GM18873 (cell line): ENCODE measurements at regions not wholly inside any gene's neighbourhood (a gene's known extent, or its start where the extent isn't known, plus 50 kb on each side); places are given as distances from the start of the nearest gene placed in this dataset.
"Not testable (repeated sequence)": the region's sequence is repeated elsewhere in the genome, so short reads cannot be mapped to it uniquely, and the experiment has no call there.

ENCODE experiments used
- ATAC-seq: cut with Tn5 transposase; IDR thresholded peaks from one replicate; pipeline ENCODE4 v1.9.1; 2021; ENCODE audit warnings: mild to moderate bottlenecking, moderate library complexity, moderate number of reproducible peaks; ENCODE audit not compliant: unreplicated experiment, low FRiP score

DNA sequence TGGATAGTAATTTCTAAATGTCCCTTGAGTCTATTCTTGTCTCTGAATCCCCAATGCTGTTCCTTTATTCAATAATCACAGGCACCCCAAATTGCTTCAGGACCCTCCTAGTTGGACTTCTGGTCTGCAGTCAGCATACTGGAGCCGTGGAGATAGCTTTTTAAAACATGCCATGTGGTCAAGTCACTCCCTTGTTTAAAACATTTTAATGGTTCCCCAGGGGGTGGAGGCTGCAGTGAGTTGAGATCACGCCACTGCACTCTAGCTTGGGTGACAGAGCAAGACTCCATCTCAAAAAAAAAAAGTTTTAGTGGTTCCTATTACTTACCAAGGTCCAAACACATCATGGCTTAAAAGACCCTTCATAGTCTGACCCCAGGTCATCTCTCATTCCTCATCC, 220.3 kb downstream of the ADAMTS15 start:
- no peak for ATAC-seq

DNA sequence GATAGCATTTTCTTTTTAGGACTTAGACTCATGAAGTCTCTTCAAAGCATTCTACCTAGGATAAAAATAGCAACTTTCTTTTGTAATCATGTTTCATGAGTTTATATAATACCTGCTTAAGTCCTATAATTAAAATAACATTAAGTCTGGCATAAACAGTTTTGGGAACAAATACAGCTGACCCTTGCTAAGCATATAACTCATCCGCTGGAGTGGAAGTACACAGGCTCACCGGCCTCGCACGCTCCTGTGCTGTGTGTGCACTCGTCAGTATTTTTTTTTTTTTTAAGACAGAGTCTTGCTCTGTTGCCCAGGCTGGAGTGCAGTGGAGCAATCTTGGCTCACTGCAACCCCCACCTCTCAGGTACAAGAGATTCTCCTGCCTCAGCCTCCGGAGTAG, 221.8 kb downstream of the ADAMTS15 start:
- ATAC-seq, result no peak

- no peak for ATAC-seq
Observed at GRCh38 chr11:130671801-130672700, 223.6 kb downstream of the ADAMTS15 start.

DNA sequence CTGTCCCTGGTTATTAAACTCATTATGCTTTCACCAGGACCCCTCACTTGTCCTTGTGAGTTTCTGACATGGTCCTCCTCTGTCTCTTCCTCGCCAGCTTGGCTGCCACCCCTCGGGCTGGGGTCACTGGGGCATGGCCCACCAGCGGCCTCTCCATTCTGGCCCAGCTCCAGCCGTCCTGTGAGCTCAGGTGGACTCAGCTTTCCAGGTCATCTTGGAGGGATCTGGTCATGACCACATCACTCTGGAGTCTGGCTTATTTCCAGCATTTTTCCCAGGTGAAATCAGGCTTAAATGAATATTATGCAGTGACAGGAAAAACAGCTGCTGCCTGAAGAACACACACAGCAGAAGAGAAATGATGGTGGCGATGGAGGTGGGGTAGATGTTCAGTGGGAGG, 224.5 kb downstream of the ADAMTS15 start:
- ATAC-seq, result no peak

DNA sequence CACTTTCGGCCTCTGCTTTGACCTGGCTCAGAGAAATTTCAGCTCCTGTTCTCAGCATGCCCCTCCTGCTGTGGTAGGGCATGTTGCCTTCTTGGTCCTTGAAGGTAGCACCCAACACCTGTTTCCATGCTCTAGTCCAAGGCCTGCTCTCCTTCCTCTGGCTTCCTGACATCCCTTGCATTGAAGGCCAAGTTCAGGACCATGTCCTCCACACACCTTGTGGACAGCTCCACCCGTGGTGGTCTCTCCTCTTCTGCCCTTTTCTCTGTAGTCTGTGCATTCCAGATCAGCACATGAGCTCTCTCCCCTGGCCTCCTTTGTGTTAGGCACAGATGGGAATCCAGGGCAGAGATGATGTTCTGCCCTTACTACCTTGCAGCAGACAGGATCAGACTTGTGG, 225.3 kb downstream of the ADAMTS15 start:
- no peak for ATAC-seq

GRCh38 chr11:130674686-130675308, 226.4 kb downstream of the ADAMTS15 start:
- ATAC-seq, result no peak

DNA sequence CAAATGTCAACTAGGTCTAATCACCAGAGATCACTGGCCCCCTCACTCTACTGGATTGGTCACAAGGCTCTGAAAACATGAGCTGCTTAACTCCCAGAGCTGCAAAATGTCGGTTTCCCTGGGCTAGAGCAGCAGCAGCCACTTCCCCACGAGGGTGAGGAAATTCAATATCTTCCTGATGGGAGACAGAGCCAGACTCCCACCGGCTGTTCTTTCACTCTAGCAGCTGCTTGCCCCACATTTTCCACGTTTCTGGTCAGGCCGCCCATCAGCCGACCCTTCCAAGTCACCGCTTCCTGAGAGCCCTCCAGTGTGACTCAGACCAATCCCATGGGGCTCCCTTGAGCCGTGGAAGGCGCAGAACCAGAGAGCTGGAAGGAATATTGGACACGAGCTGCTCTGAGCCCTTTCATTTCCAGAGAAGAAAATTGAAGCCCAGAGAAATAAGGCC, 227.0 kb downstream of the ADAMTS15 start:
- ATAC-seq, result no peak

DNA sequence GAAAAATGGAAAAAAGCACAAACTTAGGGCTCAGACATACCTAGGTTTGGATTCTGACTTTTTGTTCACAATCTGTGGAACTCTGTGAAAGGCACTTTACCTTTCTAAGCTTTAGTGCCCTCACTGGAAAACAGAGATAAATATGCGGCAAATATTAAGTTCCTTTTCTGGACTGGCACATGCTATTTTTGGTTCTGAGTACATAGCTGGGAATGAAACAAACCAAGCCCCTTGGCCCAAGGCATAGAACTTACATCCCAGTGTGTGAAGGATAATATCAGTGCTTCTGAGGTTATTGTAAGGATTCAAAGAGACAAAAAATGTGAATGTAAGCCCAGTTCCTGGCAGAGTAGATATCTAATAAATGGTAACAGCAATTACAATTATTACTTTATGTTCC, 227.5 kb downstream of the ADAMTS15 start:
- no peak for ATAC-seq

DNA sequence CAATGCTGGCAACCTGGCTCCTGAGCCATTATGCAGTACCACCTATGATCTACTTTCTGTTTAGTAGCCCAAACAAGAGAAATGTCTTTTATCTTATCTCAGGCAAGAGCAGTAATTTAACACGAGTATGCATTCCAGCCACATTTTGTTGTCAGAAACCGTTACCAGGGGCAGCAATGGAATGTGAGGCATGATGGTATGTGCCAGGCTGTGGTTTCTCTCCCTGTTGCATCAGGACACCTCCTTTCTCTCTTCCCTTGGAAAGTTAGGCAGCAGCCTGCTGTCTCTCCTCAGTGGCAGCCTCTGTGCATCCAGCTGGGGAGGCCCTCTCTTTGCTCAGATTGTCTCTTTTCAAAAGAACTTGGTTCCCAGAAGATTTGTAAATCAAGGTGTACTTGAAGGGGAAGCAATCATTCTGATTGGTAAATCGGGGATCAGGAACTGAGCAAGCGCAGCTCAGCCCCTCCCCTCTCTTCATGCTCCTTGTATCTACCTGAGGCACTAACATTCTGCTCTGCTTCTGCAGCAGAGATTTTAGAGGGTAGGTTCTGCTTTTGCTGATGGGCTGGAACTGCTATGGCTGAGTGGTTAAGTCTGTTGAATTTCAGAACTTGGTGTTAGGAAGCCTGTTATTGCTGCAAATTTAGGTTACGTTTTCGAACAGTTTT, 229.2 kb downstream of the ADAMTS15 start:
- ATAC-seq, result no peak

- no peak for ATAC-seq
Observed at GRCh38 chr11:130679247-130679646, 230.8 kb downstream of the ADAMTS15 start.

- not testable (repeated sequence) for ATAC-seq
Observed at GRCh38 chr11:130682471-130682870, 233.8 kb downstream of the SNX19 start.

GRCh38 chr11:130689222-130689908, 226.9 kb downstream of the SNX19 start:
- no peak for ATAC-seq

DNA sequence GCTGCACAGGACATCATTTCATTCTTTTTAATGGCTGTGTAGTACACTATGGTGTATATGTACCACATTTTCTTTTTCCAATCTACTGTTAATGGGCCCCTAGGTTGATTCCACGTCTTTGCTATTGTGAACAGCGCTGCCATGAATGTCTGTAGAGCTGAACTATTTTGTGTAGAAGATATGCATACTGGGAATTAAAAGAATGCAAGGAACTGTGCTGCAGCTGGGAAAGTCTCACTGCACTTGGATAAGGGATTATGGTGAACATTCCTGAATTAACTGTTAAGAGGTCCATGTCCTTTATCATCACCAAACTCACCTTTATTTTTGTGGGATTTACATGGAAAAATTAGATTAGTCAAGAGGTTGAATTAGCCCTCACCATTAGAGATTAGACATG, 224.7 kb downstream of the SNX19 start:
- ATAC-seq, result no peak

DNA sequence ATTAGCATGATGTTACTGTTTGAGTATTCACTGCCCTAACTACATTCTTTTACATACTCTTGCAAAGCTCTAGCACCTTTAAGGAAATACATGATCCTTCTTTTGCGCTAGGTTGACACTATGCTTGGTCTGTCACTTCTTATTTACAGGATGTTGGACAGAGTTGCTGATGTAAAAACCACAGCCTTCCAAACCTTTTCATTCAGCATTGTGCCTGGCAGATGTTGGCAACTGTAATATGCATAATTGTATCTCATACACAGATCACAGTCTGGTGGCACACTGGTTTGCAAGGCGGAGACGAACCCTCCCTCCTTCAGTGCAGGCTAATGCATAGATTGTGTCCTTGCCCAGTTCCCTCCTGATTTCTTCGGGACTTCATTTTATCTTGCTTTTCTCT, 224.1 kb downstream of the SNX19 start:
- ATAC-seq, result no peak

DNA sequence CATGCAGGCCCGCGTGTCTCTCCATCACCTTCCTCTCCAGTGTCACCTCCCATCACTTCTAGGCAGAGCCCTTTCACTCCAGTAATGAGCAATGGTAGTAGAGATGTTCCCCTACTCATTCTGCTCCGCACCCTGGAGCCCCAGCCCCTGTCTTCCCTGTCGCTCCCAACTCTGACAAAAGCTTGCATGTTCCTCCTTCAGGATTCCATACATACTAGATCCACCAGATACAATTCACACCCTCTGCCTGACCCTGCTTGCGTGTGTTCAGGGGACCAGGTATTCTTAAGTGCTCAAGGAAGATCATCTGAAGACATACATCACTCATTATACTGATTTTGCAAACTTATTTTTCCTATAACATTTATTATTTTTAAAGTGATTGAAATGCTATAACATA, 222.7 kb downstream of the SNX19 start:
- no peak for ATAC-seq

DNA sequence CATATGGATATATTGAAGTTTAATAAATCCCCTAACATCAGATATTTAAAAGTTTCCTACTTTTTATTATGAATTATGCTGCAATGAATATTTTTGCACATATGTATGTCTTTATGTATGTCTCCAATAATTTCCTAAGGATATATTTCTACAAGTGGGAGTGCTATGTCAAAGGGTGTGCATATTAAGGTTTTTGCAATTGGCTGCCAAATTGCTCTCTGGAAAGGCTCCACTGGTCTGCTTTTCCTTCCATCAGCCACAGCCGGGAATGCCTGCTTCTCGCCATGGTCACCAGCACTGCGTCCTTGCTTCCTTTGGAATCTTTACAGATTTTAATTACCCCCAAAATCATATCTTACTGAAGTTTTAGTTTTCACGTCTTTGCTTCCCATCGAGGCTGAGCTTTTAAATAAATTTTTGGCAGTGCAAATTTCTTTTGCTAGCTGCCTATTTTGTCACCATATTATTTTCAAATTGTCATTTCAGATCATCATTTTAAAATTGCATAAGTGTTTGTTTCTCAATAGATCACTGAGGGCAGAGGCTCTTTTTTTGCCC, 221.7 kb downstream of the SNX19 start:
- no peak for ATAC-seq

DNA sequence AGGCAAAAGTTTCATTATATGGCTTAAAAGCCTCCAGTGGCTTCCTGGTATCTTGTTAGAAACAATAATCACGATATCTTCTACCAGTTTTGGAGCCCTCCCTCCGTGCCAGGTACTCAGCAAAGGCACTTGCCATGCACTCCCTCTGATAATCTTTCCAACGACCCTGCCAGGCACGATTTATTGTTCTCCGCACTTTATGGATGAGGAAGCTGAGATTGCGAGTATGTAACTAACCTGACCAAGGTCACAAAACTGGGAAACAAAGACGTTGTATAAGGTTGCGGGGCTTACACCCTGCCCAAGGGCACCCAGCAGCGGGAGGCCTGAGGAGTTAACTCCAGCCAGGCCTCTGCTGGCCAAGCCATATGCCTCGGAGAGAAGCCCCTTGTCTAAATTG, 218.1 kb downstream of the SNX19 start:
- no peak for ATAC-seq

DNA sequence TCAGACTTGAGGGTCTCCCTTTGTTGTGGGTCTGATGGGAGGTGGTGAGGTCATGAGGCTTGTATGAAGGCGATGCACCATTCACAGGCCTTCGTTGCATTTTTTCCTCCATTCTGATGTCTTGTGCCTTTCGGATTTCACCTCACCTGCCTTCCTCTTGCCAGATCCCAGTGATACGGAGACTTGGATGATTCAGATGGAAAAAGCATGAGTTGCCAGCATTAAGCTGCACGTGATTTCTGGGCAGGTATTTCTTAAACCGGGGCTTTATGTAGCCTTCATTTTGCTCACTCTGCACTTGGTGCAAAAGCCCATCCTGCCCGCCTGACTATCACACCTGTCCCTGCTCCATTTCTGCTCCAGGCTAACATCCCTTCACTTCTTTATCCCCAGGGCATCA, 216.7 kb downstream of the SNX19 start:
- ATAC-seq, result no peak

DNA sequence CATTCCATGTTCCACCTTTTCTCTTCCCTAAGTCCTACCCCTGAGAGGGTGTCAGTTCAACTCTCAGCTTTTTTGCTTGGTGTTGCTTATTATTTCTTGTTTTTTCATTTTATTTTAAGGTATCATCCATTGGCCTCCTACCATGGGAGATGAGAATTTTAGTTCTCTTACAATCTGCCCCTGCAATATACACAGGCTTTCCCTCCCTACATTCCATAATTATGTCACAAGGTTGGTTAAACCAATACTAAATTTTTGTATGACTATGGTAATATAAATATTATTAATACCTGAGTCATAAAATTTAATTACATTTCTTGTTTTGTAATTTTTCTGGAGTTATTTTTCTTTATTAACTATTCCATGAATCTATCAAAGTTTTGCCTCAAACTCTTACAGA, 216.2 kb downstream of the SNX19 start:
- ATAC-seq, result no peak

DNA sequence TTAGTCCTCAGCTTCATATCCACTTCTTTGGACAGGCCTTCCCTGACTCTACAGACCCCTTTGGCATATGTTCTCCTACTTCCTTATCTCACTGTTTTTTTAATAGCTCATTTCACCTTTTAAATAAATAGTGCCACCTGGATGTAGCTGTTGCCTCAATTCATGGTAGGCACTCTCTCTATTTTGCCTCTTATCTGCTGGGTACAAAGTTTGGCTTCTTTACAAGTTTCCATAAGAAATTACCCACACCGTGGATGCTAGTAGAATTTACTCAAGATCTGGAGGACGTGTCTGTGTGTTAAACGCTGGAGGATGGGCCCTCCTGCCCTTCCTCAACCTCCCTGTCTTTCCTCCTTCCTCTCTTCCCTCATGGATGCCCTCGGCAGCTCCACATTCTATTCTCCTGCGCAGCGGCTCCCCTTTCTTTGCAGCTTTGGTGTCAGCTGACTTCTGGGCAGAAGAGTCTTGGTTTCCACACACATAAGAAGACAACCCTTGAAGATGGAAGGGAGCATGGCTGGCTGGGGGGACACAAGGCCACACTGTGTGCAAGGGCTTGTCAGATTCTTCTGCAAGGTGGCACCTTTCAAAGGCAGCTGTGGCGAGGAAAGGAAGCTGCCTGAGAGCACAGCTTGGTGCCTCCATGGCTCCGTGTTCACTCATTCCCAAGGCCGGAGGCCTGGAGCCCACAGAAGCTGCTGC, 212.6 kb downstream of the SNX19 start:
- no peak for ATAC-seq
